PC-9 (cell line): ENCODE measurements at regions not wholly inside any gene's neighbourhood (a gene's known extent, or its start where the extent isn't known, plus 50 kb on each side); places are given as distances from the start of the nearest gene placed in this dataset.

Experiments
- EZH2 ChIP-seq: fragments of 200-600 bp; sonication (generic); IDR thresholded peaks from 2 replicates; pipeline ENCODE4 v1.8.0; 2017; ENCODE audit warnings: antibody characterized with exemption, low read depth
- TF ChIP-seq, protein P1 (sequence below): fragments of 200-600 bp; sonication (generic); conservative IDR thresholded peaks from 2 replicates; pipeline ENCODE4 v1.6.1; 2017; ENCODE audit warnings: mixed run types, antibody characterized with exemption, mild to moderate bottlenecking, moderate library complexity

DNA sequence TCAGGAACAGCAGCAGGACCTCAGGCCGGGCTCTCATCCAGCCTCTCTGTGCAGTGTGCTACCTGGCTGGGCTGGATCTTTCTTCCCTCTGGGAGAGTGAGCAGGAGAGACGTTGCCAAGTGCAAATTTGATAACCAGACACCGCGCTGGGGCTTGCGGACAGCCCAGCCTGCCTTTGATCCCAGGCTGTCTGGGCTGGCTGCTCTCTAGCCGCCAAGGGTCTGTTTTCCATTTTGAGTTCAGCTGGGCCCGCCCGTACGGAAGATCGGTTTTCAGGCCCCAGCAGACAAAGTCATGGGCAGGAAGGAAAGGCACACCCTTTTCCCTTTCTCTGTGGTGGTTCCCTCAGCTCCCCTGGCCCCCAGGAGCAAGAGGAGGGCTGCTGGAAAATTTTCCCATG is 90.2 kb downstream of the CPZ start:
- TF ChIP-seq, protein P1, sequence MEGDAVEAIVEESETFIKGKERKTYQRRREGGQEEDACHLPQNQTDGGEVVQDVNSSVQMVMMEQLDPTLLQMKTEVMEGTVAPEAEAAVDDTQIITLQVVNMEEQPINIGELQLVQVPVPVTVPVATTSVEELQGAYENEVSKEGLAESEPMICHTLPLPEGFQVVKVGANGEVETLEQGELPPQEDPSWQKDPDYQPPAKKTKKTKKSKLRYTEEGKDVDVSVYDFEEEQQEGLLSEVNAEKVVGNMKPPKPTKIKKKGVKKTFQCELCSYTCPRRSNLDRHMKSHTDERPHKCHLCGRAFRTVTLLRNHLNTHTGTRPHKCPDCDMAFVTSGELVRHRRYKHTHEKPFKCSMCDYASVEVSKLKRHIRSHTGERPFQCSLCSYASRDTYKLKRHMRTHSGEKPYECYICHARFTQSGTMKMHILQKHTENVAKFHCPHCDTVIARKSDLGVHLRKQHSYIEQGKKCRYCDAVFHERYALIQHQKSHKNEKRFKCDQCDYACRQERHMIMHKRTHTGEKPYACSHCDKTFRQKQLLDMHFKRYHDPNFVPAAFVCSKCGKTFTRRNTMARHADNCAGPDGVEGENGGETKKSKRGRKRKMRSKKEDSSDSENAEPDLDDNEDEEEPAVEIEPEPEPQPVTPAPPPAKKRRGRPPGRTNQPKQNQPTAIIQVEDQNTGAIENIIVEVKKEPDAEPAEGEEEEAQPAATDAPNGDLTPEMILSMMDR: no peak
- TF ChIP-seq EZH2: no peak
